H9 (cell line): ENCODE measurements at regions not wholly inside any gene's neighbourhood (a gene's known extent, or its start where the extent isn't known, plus 50 kb on each side); places are given as distances from the start of the nearest gene placed in this dataset.

Experiments
- DNase-seq: peaks from one replicate; pipeline ENCODE4 v3.0.0-alpha.2; 2017
- H2AFZ ChIP-seq: one replicate; pipeline ENCODE4 v1.6.1; 2013; ENCODE audit warnings: mild to moderate bottlenecking, low read length, control low read depth, moderate library complexity
- H2AK5ac ChIP-seq: 2 replicates; pipeline ENCODE4 v1.6.1; 2013; ENCODE audit warnings: low read length, control low read depth, mixed read lengths; ENCODE audit not compliant: insufficient read length
- H2BK120ac ChIP-seq: one replicate; pipeline ENCODE4 v1.6.1; 2013; ENCODE audit warnings: low read depth, mild to moderate bottlenecking, low read length, control low read depth, inconsistent platforms; ENCODE audit not compliant: poor library complexity, severe bottlenecking
- H2BK12ac ChIP-seq: 2 replicates; pipeline ENCODE4 v1.6.1; 2013; ENCODE audit warnings: low read length, control low read depth, mixed read lengths, low read depth; ENCODE audit not compliant: insufficient read length
- H2BK15ac ChIP-seq: 2 replicates; pipeline ENCODE4 v1.6.1; 2013; ENCODE audit warnings: low read depth, low read length, control low read depth
- H2BK20ac ChIP-seq: one replicate; pipeline ENCODE4 v1.6.1; 2013; ENCODE audit warnings: low read depth, mild to moderate bottlenecking, low read length, control low read depth, inconsistent platforms; ENCODE audit not compliant: poor library complexity, severe bottlenecking
- H2BK5ac ChIP-seq: 2 replicates; pipeline ENCODE4 v1.6.1; 2013; ENCODE audit warnings: low read length, control low read depth, mixed read lengths; ENCODE audit not compliant: insufficient read length
- H3K14ac ChIP-seq: 2 replicates; pipeline ENCODE4 v1.6.1; 2013; ENCODE audit warnings: low read length, control low read depth; ENCODE audit not compliant: insufficient read depth
- H3K18ac ChIP-seq: 2 replicates; pipeline ENCODE4 v1.6.1; 2013; ENCODE audit warnings: low read depth, mild to moderate bottlenecking, mixed read lengths, low read length, control low read depth; ENCODE audit not compliant: insufficient read length
- H3K23ac ChIP-seq: 2 replicates; pipeline ENCODE4 v1.6.1; 2013; ENCODE audit warnings: low read length, control low read depth, mixed read lengths, low read depth; ENCODE audit not compliant: insufficient read length
- H3K23me2 ChIP-seq: 2 replicates; pipeline ENCODE4 v1.6.1; 2013; ENCODE audit warnings: low read depth, mild to moderate bottlenecking, mixed read lengths, low read length, control low read depth; ENCODE audit not compliant: insufficient read length, poor library complexity, severe bottlenecking
- H3K27ac ChIP-seq: 2 replicates; pipeline ENCODE4 v1.5.1; 2013; ENCODE audit warnings: low read length, control low read depth, mixed read lengths, low read depth; ENCODE audit not compliant: insufficient read length
- H3K27me3 ChIP-seq: 2 replicates; pipeline ENCODE4 v1.6.1; 2013; ENCODE audit warnings: low read length, control low read depth, inconsistent platforms; ENCODE audit not compliant: insufficient read depth
- H3K4ac ChIP-seq: 2 replicates; pipeline ENCODE4 v1.6.1; 2013; ENCODE audit warnings: low read depth, mild to moderate bottlenecking, control low read depth, inconsistent platforms, low read length, moderate library complexity
- H3K4me1 ChIP-seq: 2 replicates; pipeline ENCODE4 v1.6.1; 2013; ENCODE audit warnings: low read length, control low read depth, inconsistent platforms; ENCODE audit not compliant: insufficient read depth
- H3K4me2 ChIP-seq: 2 replicates; pipeline ENCODE4 v1.6.1; 2013; ENCODE audit warnings: low read length, control low read depth, mixed read lengths; ENCODE audit not compliant: insufficient read length, insufficient read depth
- H3K56ac ChIP-seq: 2 replicates; pipeline ENCODE4 v1.6.1; 2013; ENCODE audit warnings: low read depth, mild to moderate bottlenecking, mixed read lengths, low read length, control low read depth; ENCODE audit not compliant: insufficient read length
- H3K79me1 ChIP-seq: 2 replicates; pipeline ENCODE4 v1.6.1; 2013; ENCODE audit warnings: low read depth, mild to moderate bottlenecking, moderate library complexity, low read length, control low read depth, inconsistent platforms; ENCODE audit not compliant: insufficient read depth, poor library complexity, severe bottlenecking
- H3K79me2 ChIP-seq: 2 replicates; pipeline ENCODE4 v1.6.1; 2013; ENCODE audit warnings: low read length, control low read depth, inconsistent platforms; ENCODE audit not compliant: insufficient read depth
- H3K9ac ChIP-seq: 2 replicates; pipeline ENCODE4 v1.6.1; 2013; ENCODE audit warnings: low read length, control low read depth, mixed read lengths; ENCODE audit not compliant: insufficient read length; ENCODE audit errors: extremely low read depth
- H3K9me3 ChIP-seq: one replicate; pipeline ENCODE4 v1.6.1; 2013; ENCODE audit warnings: low read depth, low read length, inconsistent platforms; ENCODE audit not compliant: control insufficient read depth
- H3T11ph ChIP-seq: one replicate; pipeline ENCODE4 v1.6.1; 2013; ENCODE audit warnings: mild to moderate bottlenecking, low read length, control low read depth, inconsistent platforms
- H4K20me1 ChIP-seq: one replicate; pipeline ENCODE4 v1.6.1; 2013; ENCODE audit not compliant: control insufficient read depth, insufficient read length, insufficient read depth
- H4K5ac ChIP-seq: 2 replicates; pipeline ENCODE4 v1.6.1; 2013; ENCODE audit warnings: low read depth, mild to moderate bottlenecking, mixed read lengths, low read length, control low read depth; ENCODE audit not compliant: insufficient read length
- H4K8ac ChIP-seq: replicated peaks from 2 replicates; pipeline ENCODE4 v1.6.1; 2013; ENCODE audit warnings: low read length, control low read depth, mixed read lengths, low read depth; ENCODE audit not compliant: insufficient read length
- H4K91ac ChIP-seq: 2 replicates; pipeline ENCODE4 v1.6.1; 2013; ENCODE audit warnings: low read depth, mild to moderate bottlenecking, moderate library complexity, mixed read lengths, low read length, control low read depth; ENCODE audit not compliant: insufficient read length
- H3K27ac Mint-ChIP-seq, 3 experiments: 2 replicates in 2 of 3; 3 replicates in 1 of 3; pipeline ENCODE4 v1.8.0; 2020 to 2021; ENCODE audit warnings: mixed read lengths in 3 of 3, mild to moderate bottlenecking in 1 of 3, moderate library complexity in 1 of 3
- H3K27me3 Mint-ChIP-seq: 2 replicates; pipeline ENCODE4 v1.8.0; 2021; ENCODE audit warnings: low read depth, mild to moderate bottlenecking, moderate library complexity, mixed read lengths
- H3K36me3 Mint-ChIP-seq, 3 experiments: 2 replicates in 2 of 3; 3 replicates in 1 of 3; pipeline ENCODE4 v1.8.0; 2020 to 2021; ENCODE audit warnings: low read depth in 3 of 3, mixed read lengths in 3 of 3; ENCODE audit not compliant: insufficient read depth in 1 of 3
- H3K4me1 Mint-ChIP-seq, 2 experiments: 2 replicates each; pipeline ENCODE4 v1.8.0; 2020; ENCODE audit warnings: mixed read lengths in 2 of 2
- H3K4me3 Mint-ChIP-seq, 2 experiments: 2 replicates in 1 of 2; 3 replicates in 1 of 2; pipeline ENCODE4 v1.8.0; 2020 to 2021; ENCODE audit warnings: mild to moderate bottlenecking in 2 of 2, mixed read lengths in 2 of 2, moderate library complexity in 1 of 2
- H3K9me3 Mint-ChIP-seq, 2 experiments: 2 replicates in 1 of 2; 3 replicates in 1 of 2; pipeline ENCODE4 v1.8.0; 2020; ENCODE audit warnings: mild to moderate bottlenecking in 2 of 2, mixed read lengths in 2 of 2, moderate library complexity in 1 of 2
- CTCF ChIP-seq: fragments of 200-600 bp; sonication (generic); conservative IDR thresholded peaks from 3 replicates; pipeline ENCODE4 v1.8.0; 2021; ENCODE audit warnings: antibody characterized with exemption, mild to moderate bottlenecking
- WGBS: extraction: QIAGEN DNeasy Blood & Tissue Kit; methylation state at CpG from one replicate; pipeline ENCODE4 v1.1.7; 2013; ENCODE audit warnings: missing lambda C conversion rate, low lambda C conversion rate, mixed read lengths; ENCODE audit not compliant: insufficient read length; ENCODE audit errors: extremely low coverage; 5-methylcytosine and 5-hydroxymethylcytosine counted together

- no peak overlapping the region for H3K4me2 ChIP-seq
- no peak overlapping the region for H2BK20ac ChIP-seq
- no peak for TF ChIP-seq CTCF
- H3K23ac ChIP-seq, result no peak overlapping the region
- WGBS, result no CpG with 5 or more reads among the region's 1 CpG
- Mint-ChIP-seq H3K36me3 (peaks cover 0 to 18% (median 17%) of the 10 kb centered on the region in 3 experiments), H3K27me3 (no peaks in the 10 kb centered on the region), H3K4me3 (no peak overlapping the region), H3K9me3 (peaks cover 0 to 3% of the 10 kb centered on the region in 2 experiments; a peak in 1 of 5 replicates), H3K27ac (no peak overlapping the region), H3K4me1 (peaks cover 0 to 5% of the 10 kb centered on the region in 2 experiments; a peak in 2 of 4 replicates)
- no peak for DNase-seq
- no peak overlapping the region for H4K91ac ChIP-seq
- H3K14ac ChIP-seq, result no peak overlapping the region
- no peak overlapping the region for H2BK5ac ChIP-seq
- no peaks in the 10 kb centered on the region for H3K9me3 ChIP-seq
- H3K18ac ChIP-seq, result no peak overlapping the region
- no peak overlapping the region for H3K4ac ChIP-seq
- no peaks in the 10 kb centered on the region for H3K23me2 ChIP-seq
- H4K8ac ChIP-seq, result no peak overlapping the region
- H3K27me3 ChIP-seq, result no peaks in the 10 kb centered on the region
- H2AFZ ChIP-seq, result no peak overlapping the region
- H4K20me1 ChIP-seq, result no peaks in the 10 kb centered on the region
- H4K5ac ChIP-seq, result no peak overlapping the region
- no peak overlapping the region for H2BK120ac ChIP-seq
- H3K79me2 ChIP-seq, result no peaks in the 10 kb centered on the region
- H3T11ph ChIP-seq, result no peak overlapping the region
- H3K4me1 ChIP-seq, result no peaks in the 10 kb centered on the region
- no peak overlapping the region for H3K9ac ChIP-seq
- no peak overlapping the region for H2BK15ac ChIP-seq
- no peak overlapping the region for H3K27ac ChIP-seq
- no peak overlapping the region for H2AK5ac ChIP-seq
- no peak overlapping the region for H3K56ac ChIP-seq
- no peaks in the 10 kb centered on the region for H3K79me1 ChIP-seq
- no peak overlapping the region for H2BK12ac ChIP-seq
Observed at GRCh38 chr20:3339076-3339475, 68.4 kb downstream of the DNAAF9 start.
